Endothelial cell (in vitro differentiated cells): ENCODE measurements at regions not wholly inside any gene's neighbourhood (a gene's known extent, or its start where the extent isn't known, plus 50 kb on each side); places are given as distances from the start of the nearest gene placed in this dataset.

Experiments
- DNase-seq: peaks from one replicate; pipeline ENCODE4 v3.0.0; 2021; ENCODE audit warnings: low spot score
- H3K27ac Mint-ChIP-seq: one replicate; pipeline ENCODE4 v1.8.0; 2021; ENCODE audit warnings: mixed read lengths, inconsistent platforms; ENCODE audit not compliant: unreplicated experiment
- H3K27me3 Mint-ChIP-seq: one replicate; pipeline ENCODE4 v1.8.0; 2021; ENCODE audit warnings: mild to moderate bottlenecking, moderate library complexity, mixed read lengths, inconsistent platforms; ENCODE audit not compliant: unreplicated experiment
- H3K36me3 Mint-ChIP-seq: one replicate; pipeline ENCODE4 v1.8.0; 2021; ENCODE audit warnings: mild to moderate bottlenecking, low read depth, mixed read lengths, inconsistent platforms; ENCODE audit not compliant: unreplicated experiment
- H3K4me1 Mint-ChIP-seq: one replicate; pipeline ENCODE4 v1.8.0; 2021; ENCODE audit warnings: mild to moderate bottlenecking, mixed read lengths, inconsistent platforms; ENCODE audit not compliant: unreplicated experiment
- H3K4me3 Mint-ChIP-seq: one replicate; pipeline ENCODE4 v1.8.0; 2021; ENCODE audit warnings: mild to moderate bottlenecking, mixed read lengths, inconsistent platforms; ENCODE audit not compliant: unreplicated experiment
- H3K9me3 Mint-ChIP-seq: one replicate; pipeline ENCODE4 v1.8.0; 2021; ENCODE audit warnings: mixed read lengths, inconsistent platforms; ENCODE audit not compliant: unreplicated experiment
- CTCF ChIP-seq: fragments of 200-600 bp; sonication (generic); IDR thresholded peaks from one replicate; pipeline ENCODE4 v1.5.0; 2021; ENCODE audit warnings: antibody characterized with exemption; ENCODE audit not compliant: unreplicated experiment

GRCh38 chr13:86462011-86462410 lies 662.8 kb upstream of the SLITRK6 start:
- H3K27me3 Mint-ChIP-seq: no peaks in the 10 kb centered on the region

GRCh38 chr13:86464193-86464592 lies 665.0 kb upstream of the SLITRK6 start:
- TF ChIP-seq CTCF: no peak
- no peaks in the 10 kb centered on the region for H3K4me1 Mint-ChIP-seq
- H3K36me3 Mint-ChIP-seq: no peaks in the 10 kb centered on the region
- H3K27me3 Mint-ChIP-seq: no peaks in the 10 kb centered on the region
- no peak overlapping the region for H3K4me3 Mint-ChIP-seq
- DNase-seq: no peak
- H3K9me3 Mint-ChIP-seq: no peaks in the 10 kb centered on the region
- no peak overlapping the region for H3K27ac Mint-ChIP-seq

More at GRCh38 chr13:86462011-86462410, 662.8 kb upstream of the SLITRK6 start:
- H3K36me3 Mint-ChIP-seq: no peaks in the 10 kb centered on the region
- no peak overlapping the region for H3K4me3 Mint-ChIP-seq
- H3K4me1 Mint-ChIP-seq: no peaks in the 10 kb centered on the region
- no peak for DNase-seq
- no peak overlapping the region for H3K27ac Mint-ChIP-seq
- TF ChIP-seq CTCF: no peak
- H3K9me3 Mint-ChIP-seq: no peaks in the 10 kb centered on the region

- no peaks in the 10 kb centered on the region for H3K36me3 Mint-ChIP-seq
- H3K27ac Mint-ChIP-seq: no peak overlapping the region
- H3K4me3 Mint-ChIP-seq: no peak overlapping the region
- H3K27me3 Mint-ChIP-seq: no peaks in the 10 kb centered on the region
- no peaks in the 10 kb centered on the region for H3K4me1 Mint-ChIP-seq
- no peaks in the 10 kb centered on the region for H3K9me3 Mint-ChIP-seq
- no peak for DNase-seq
- no peak for TF ChIP-seq CTCF
Observed at GRCh38 chr13:86474971-86475370, 675.8 kb upstream of the SLITRK6 start.

- Mint-ChIP-seq H3K4me3 (no peak overlapping the region), H3K36me3 (no peaks in the 10 kb centered on the region), H3K4me1 (no peaks in the 10 kb centered on the region), H3K27ac (no peak overlapping the region), H3K9me3 (no peaks in the 10 kb centered on the region), H3K27me3 (no peaks in the 10 kb centered on the region)
- TF ChIP-seq CTCF: no peak
- no peak for DNase-seq
Observed at GRCh38 chr13:86476656-86477055, 677.4 kb upstream of the SLITRK6 start.

- Mint-ChIP-seq H3K4me3 (no peak overlapping the region), H3K27ac (no peak overlapping the region), H3K9me3 (no peaks in the 10 kb centered on the region), H3K4me1 (peaks cover 8% of the 10 kb centered on the region), H3K27me3 (no peaks in the 10 kb centered on the region), H3K36me3 (no peaks in the 10 kb centered on the region)
- DNase-seq: no peak
- TF ChIP-seq CTCF: no peak
Observed at GRCh38 chr13:86486582-86486981, 687.4 kb upstream of the SLITRK6 start.
